ENCODE measurements at regions not wholly inside any gene's neighbourhood (a gene's known extent, or its start where the extent isn't known, plus 50 kb on each side); places are given as distances from the start of the nearest gene placed in this dataset.

GRCh38 chr14:32256576-32256975, 53.5 kb upstream of the RNU6-8 start:
- peaks cover 21% of the 10 kb centered on the region for H3K4me1 ChIP-seq (ENCODE audit: control insufficient read depth, extremely low read depth, insufficient read depth, low read length)
- TF ChIP-seq CTCF (optimal IDR thresholded peaks at IDR 0.05 in 1 of 3, IDR thresholded peaks at IDR 0.05 in 1 of 3, conservative IDR thresholded peaks at IDR 0.05 in 1 of 3; ENCODE audit: extremely low read depth in 1 of 3, insufficient read depth in 2 of 3, low read length in 3 of 3) (no peak), EZH2 (IDR thresholded peaks at IDR 0.05; ENCODE audit: low read length) (no peak)
- H3K9me3 ChIP-seq (ENCODE audit: control insufficient read depth, low read depth, low read length) = no peaks in the 10 kb centered on the region
- no peaks in the 10 kb centered on the region for H3K79me2 ChIP-seq (ENCODE audit: control insufficient read depth, insufficient read depth, low read length)
- dilution Hi-C loops (cut with MboI; ENCODE audit: extremely low pct_ligation_motif_present, low sequenced_read_pairs) = no loop called here
- no peak overlapping the region for H3K4me2 ChIP-seq (ENCODE audit: control insufficient read depth, extremely low read depth, insufficient read depth, low read depth, low read length)
- no peaks in the 10 kb centered on the region for H3K36me3 ChIP-seq (ENCODE audit: control insufficient read depth in 2 of 2, extremely low read depth in 1 of 2, insufficient read depth in 2 of 2, low read length in 2 of 2)
- no peaks in the 10 kb centered on the region for H3K27me3 ChIP-seq (ENCODE audit: control insufficient read depth, extremely low read depth, insufficient read depth, low read length)
- H3K9ac ChIP-seq (ENCODE audit: control insufficient read depth, extremely low read depth, insufficient read depth, low read length) = no peak overlapping the region
- FAIRE-seq = no peak
- no peak for DNase-seq (ENCODE audit: low read depth, low spot score)
- H3K9me1 ChIP-seq (ENCODE audit: control insufficient read depth, extremely low read depth, insufficient read depth, low read length) = no peaks in the 10 kb centered on the region
- no peak overlapping the region for H2AFZ ChIP-seq (ENCODE audit: control insufficient read depth, low read length)
- H4K20me1 ChIP-seq (ENCODE audit: control insufficient read depth, extremely low read depth, insufficient read depth, low read length) = no peaks in the 10 kb centered on the region
- H3K27ac ChIP-seq (ENCODE audit: control insufficient read depth, insufficient read depth, low read length) = no peak overlapping the region
- no peak overlapping the region for H3K4me3 ChIP-seq (ENCODE audit: control insufficient read depth in 2 of 3, extremely low read depth in 1 of 3, insufficient read depth in 2 of 3, low read depth in 1 of 3, low read length in 3 of 3)

GRCh38 chr14:32258336-32258993, 55.4 kb upstream of the RNU6-8 start:
- no peak overlapping the region for H3K4me2 ChIP-seq (ENCODE audit: control insufficient read depth, extremely low read depth, insufficient read depth, low read depth, low read length)
- TF ChIP-seq EZH2 (IDR thresholded peaks at IDR 0.05; ENCODE audit: low read length) (no peak), CTCF (optimal IDR thresholded peaks at IDR 0.05 in 1 of 3, IDR thresholded peaks at IDR 0.05 in 1 of 3, conservative IDR thresholded peaks at IDR 0.05 in 1 of 3; ENCODE audit: extremely low read depth in 1 of 3, insufficient read depth in 2 of 3, low read length in 3 of 3) (no peak)
- no peaks in the 10 kb centered on the region for H4K20me1 ChIP-seq (ENCODE audit: control insufficient read depth, extremely low read depth, insufficient read depth, low read length)
- H3K9me1 ChIP-seq (ENCODE audit: control insufficient read depth, extremely low read depth, insufficient read depth, low read length) = no peaks in the 10 kb centered on the region
- H3K27me3 ChIP-seq (ENCODE audit: control insufficient read depth, extremely low read depth, insufficient read depth, low read length) = no peaks in the 10 kb centered on the region
- H3K9me3 ChIP-seq (ENCODE audit: control insufficient read depth, low read depth, low read length) = peaks cover 3% of the 10 kb centered on the region
- H3K9ac ChIP-seq (ENCODE audit: control insufficient read depth, extremely low read depth, insufficient read depth, low read length) = no peak overlapping the region
- H3K79me2 ChIP-seq (ENCODE audit: control insufficient read depth, insufficient read depth, low read length) = no peaks in the 10 kb centered on the region
- no peak overlapping the region for H2AFZ ChIP-seq (ENCODE audit: control insufficient read depth, low read length)
- peaks cover 16% of the 10 kb centered on the region for H3K4me1 ChIP-seq (ENCODE audit: control insufficient read depth, extremely low read depth, insufficient read depth, low read length)
- no peak for FAIRE-seq
- dilution Hi-C loops (cut with MboI; ENCODE audit: extremely low pct_ligation_motif_present, low sequenced_read_pairs) = no loop called here
- H3K36me3 ChIP-seq (ENCODE audit: control insufficient read depth in 2 of 2, extremely low read depth in 1 of 2, insufficient read depth in 2 of 2, low read length in 2 of 2) = no peaks in the 10 kb centered on the region
- H3K27ac ChIP-seq (ENCODE audit: control insufficient read depth, insufficient read depth, low read length) = no peak overlapping the region
- DNase-seq (ENCODE audit: low read depth, low spot score) = no peak
- H3K4me3 ChIP-seq (ENCODE audit: control insufficient read depth in 2 of 3, extremely low read depth in 1 of 3, insufficient read depth in 2 of 3, low read depth in 1 of 3, low read length in 3 of 3) = no peak overlapping the region

All from keratinocyte (primary cell).